HUES64 (cell line): ENCODE measurements at regions not wholly inside any gene's neighbourhood (a gene's known extent, or its start where the extent isn't known, plus 50 kb on each side); places are given as distances from the start of the nearest gene placed in this dataset.
"Not testable (repeated sequence)": the region's sequence is repeated elsewhere in the genome, so short reads cannot be mapped to it uniquely, and the experiment has no call there.

Source experiments
- H3K27ac ChIP-seq: 2 replicates; pipeline ENCODE4 v1.7.0; 2013; ENCODE audit warnings: low read depth, low read length, inconsistent platforms
- H3K27me3 ChIP-seq: 2 replicates; pipeline ENCODE4 v1.6.1; 2013; ENCODE audit warnings: mild to moderate bottlenecking, low read length; ENCODE audit not compliant: insufficient read depth
- H3K36me3 ChIP-seq: 2 replicates; pipeline ENCODE4 v1.6.1; 2013; ENCODE audit warnings: mild to moderate bottlenecking, low read length; ENCODE audit not compliant: insufficient read depth
- H3K4me1 ChIP-seq: 2 replicates; pipeline ENCODE4 v1.6.1; 2013; ENCODE audit warnings: mild to moderate bottlenecking, low read length, moderate library complexity; ENCODE audit not compliant: insufficient read depth
- H3K4me3 ChIP-seq: 2 replicates; pipeline ENCODE4 v1.5.1; 2013; ENCODE audit warnings: mild to moderate bottlenecking, low read length, moderate library complexity
- H3K9ac ChIP-seq: 2 replicates; pipeline ENCODE4 v1.6.1; 2013; ENCODE audit warnings: mild to moderate bottlenecking, low read depth, low read length
- H3K9me3 ChIP-seq: 2 replicates; pipeline ENCODE4 v1.6.1; 2013; ENCODE audit warnings: low read depth, low read length; ENCODE audit not compliant: insufficient read depth
- WGBS: fragments of 150-250, 120-280 bp; methylation state at CpG from one replicate; pipeline ENCODE4 v1.1.7; 2013; ENCODE audit warnings: missing lambda C conversion rate; 5-methylcytosine and 5-hydroxymethylcytosine counted together

DNA sequence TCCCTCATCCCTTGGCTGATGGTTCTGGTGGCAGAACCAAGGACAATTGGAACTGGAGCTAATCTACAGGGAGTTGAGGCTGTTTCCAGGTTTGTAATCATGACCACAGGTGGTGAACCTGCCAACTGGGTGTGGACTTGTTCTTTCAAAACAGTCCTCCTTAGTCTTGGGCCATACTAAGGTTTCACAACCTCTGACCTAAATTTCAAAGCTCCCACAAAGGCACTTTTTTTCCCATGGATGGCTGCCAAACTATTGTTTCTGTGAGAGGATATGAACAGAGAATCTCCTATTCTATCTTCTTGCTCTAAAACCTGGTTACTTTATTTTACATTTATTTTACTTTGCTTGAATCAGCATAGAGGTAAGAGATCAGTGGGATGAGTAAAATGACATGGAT, 106.5 kb upstream of the IZUMO3 start:
- H3K4me1 ChIP-seq = no peaks in the 10 kb centered on the region
- no peak overlapping the region for H3K4me3 ChIP-seq
- H3K9me3 ChIP-seq = peaks cover 22% of the 10 kb centered on the region
- H3K36me3 ChIP-seq = no peaks in the 10 kb centered on the region
- H3K27me3 ChIP-seq = no peaks in the 10 kb centered on the region
- H3K27ac ChIP-seq = no peak overlapping the region
- H3K9ac ChIP-seq = no peak overlapping the region

DNA sequence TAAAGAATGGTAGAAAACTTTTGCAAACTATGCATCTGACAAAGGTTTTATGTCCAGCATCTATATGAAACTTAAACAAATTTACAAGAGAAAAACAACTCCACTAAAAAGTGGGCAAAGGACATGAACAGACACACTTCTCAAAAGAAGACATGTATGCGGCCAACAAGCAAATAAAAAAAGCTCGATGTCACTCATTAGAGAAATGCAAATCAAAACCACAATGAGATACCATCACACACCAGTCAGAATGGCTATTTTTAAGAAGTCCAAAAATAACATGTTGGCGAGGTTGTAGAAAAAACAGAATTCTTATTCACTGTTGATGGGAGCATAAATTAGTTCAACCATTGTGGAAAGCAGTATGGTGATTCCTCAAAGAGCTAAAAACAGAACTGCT, 83.1 kb upstream of the IZUMO3 start:
- H3K9ac ChIP-seq, H3K4me1 ChIP-seq, H3K4me3 ChIP-seq, H3K9me3 ChIP-seq, H3K36me3 ChIP-seq, H3K27me3 ChIP-seq, H3K27ac ChIP-seq: not testable (repeated sequence)
- 89% methylated on average over 3 of the region's 3 CpGs for WGBS

DNA sequence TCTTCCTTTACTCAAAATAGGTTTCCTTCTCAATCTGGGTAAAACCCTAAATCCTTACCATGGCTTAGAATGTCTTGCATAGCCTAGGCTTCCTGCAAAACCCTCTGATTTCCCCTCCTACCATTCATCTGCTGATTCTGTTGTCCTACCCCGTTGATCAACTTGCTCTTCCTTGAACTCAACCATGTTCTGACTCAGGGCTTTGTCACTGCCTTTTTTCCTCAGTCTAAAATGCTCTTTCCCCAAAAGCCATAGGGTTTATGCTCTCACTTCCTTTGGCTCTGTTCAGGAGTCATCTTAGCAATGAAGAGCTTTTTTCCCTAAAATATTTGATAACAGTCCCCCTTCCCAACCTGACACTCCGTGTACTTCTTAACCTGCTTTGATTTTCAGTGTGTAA, 79.4 kb upstream of the IZUMO3 start:
- Histone ChIP-seq H3K9me3 (no peaks in the 10 kb centered on the region), H3K27ac (no peak overlapping the region), H3K36me3 (no peaks in the 10 kb centered on the region), H3K4me1 (no peaks in the 10 kb centered on the region), H3K27me3 (no peaks in the 10 kb centered on the region), H3K9ac (no peak overlapping the region), H3K4me3 (no peak overlapping the region)
- WGBS = 84% methylated on average over 1 of the region's 2 CpGs

DNA sequence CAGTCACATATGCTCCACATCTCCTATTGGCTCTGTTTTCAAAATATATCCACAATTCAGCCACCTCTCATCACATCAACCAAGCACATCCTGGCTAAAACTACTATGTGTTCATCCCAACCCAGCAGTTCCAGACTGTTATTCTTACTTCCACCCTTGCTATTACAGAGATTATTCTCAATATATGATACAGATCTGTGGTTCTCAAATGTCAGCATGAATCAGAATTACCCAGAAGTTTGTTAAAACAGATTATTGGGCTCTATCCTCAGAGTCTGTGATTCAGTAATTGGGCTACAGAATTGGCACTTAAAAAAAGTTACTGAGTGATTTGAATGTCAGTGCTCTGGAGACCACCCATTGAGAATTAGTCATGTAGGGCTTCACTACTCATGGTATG, 78.8 kb upstream of the IZUMO3 start:
- H3K9ac ChIP-seq = no peak overlapping the region
- H3K36me3 ChIP-seq = no peaks in the 10 kb centered on the region
- H3K9me3 ChIP-seq = no peaks in the 10 kb centered on the region
- no peak overlapping the region for H3K4me3 ChIP-seq
- no peaks in the 10 kb centered on the region for H3K4me1 ChIP-seq
- no peak overlapping the region for H3K27ac ChIP-seq
- H3K27me3 ChIP-seq = no peaks in the 10 kb centered on the region

DNA sequence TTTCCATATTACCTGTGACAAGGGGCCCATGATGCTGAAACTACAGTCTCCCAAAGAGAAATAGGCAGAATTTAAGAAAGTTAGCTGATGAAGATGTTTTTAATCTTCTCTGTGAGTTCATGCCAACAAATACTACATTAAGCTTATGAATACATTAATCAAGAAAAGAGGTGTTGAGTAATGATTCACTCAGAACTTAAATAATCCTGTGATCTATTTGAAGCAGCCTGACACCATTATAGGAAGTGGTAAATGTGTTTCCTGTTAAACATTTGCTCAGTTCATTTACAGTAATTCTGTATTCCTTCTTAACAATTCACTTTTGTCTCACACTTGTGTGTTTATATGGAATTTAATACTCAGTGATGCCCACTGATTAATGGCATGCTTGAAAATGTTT, 75.0 kb upstream of the IZUMO3 start:
- H3K36me3 ChIP-seq = no peaks in the 10 kb centered on the region
- no peak overlapping the region for H3K27ac ChIP-seq
- no peaks in the 10 kb centered on the region; the same call in 1 of the 2 replicates for H3K4me1 ChIP-seq
- no peak overlapping the region for H3K9ac ChIP-seq
- H3K9me3 ChIP-seq = no peaks in the 10 kb centered on the region
- no peaks in the 10 kb centered on the region for H3K27me3 ChIP-seq
- H3K4me3 ChIP-seq = no peak overlapping the region

DNA sequence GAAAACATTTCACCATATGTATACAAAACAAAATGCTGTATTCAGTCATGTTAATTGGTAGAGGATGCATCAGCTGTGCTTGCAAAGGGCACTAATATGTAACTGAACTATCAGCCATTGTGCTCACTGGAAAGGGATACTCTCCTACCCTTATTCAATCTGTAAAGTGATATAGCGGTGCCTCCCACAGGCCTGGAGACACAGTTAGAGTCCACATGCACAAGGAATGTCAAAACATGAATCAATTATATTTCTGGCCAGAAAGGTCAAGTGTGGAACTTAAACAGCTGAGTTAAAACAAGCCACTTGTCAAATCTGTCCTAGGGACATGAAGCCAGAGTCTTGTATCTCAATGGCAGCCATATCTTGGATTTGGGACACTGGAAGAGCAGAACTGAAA, 71.2 kb upstream of the IZUMO3 start:
- no peak overlapping the region for H3K27ac ChIP-seq
- no peak overlapping the region for H3K4me3 ChIP-seq
- no peaks in the 10 kb centered on the region for H3K9me3 ChIP-seq
- peaks cover 6% of the 10 kb centered on the region; the same call in 1 of the 2 replicates for H3K4me1 ChIP-seq
- no peak overlapping the region for H3K9ac ChIP-seq
- H3K27me3 ChIP-seq = no peaks in the 10 kb centered on the region
- WGBS = 96% methylated on average over 1 of the region's 1 CpG
- no peaks in the 10 kb centered on the region for H3K36me3 ChIP-seq

DNA sequence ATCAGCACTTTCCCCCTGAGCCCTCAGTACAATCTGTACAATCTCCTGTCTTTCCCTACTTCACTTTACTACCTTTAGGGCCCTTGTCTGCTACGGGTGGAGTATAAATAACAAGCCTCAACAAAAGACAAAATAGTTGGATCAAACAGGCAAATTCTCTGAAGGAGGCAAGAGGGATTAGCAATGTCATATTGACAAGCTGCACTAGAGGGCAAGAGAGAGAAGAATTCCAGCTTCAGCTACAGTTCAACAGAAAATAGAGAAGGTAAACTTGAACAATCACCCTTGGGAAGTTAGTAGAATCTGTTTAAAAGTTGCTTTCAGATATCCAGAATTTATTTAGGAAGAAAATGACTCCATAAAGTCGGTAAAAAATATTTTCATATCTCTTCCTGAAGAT, 68.4 kb upstream of the IZUMO3 start:
- no peaks in the 10 kb centered on the region for H3K9me3 ChIP-seq
- WGBS = 43% methylated on average over 1 of the region's 2 CpGs
- peaks cover 6% of the 10 kb centered on the region; the same call in 1 of the 2 replicates for H3K4me1 ChIP-seq

DNA sequence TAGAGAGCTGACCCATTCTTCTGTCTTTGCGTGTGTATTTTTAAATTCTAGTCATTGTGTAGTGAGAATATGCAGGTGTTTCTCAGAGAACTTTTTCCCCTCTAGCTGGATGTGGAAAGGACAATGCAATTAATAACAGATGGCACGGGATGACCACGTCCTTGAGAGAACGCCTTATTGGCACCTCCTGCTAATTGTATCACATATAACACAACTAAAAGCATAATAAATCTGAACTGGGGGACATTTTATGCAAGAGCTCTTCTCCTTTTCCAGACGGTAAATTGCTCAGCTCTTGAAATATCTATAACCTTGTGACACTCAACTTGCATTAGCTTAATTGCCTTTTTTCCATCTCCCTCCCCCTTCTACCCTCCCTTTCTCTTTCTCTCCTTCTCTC, 62.9 kb upstream of the IZUMO3 start:
- Histone ChIP-seq H3K9me3 (no peaks in the 10 kb centered on the region), H3K9ac (no peak overlapping the region), H3K27ac (no peak overlapping the region), H3K4me1 (peaks cover 2% of the 10 kb centered on the region; the same call in 1 of the 2 replicates), H3K36me3 (no peaks in the 10 kb centered on the region), H3K4me3 (no peak overlapping the region), H3K27me3 (no peaks in the 10 kb centered on the region)
- WGBS = 93% methylated on average over 5 of the region's 5 CpGs

More for the DNA sequence above, 68.4 kb upstream of the IZUMO3 start:
- H3K27ac ChIP-seq = no peak overlapping the region
- H3K4me3 ChIP-seq = no peak overlapping the region
- H3K27me3 ChIP-seq = no peaks in the 10 kb centered on the region
- H3K36me3 ChIP-seq = no peaks in the 10 kb centered on the region
- no peak overlapping the region for H3K9ac ChIP-seq

DNA sequence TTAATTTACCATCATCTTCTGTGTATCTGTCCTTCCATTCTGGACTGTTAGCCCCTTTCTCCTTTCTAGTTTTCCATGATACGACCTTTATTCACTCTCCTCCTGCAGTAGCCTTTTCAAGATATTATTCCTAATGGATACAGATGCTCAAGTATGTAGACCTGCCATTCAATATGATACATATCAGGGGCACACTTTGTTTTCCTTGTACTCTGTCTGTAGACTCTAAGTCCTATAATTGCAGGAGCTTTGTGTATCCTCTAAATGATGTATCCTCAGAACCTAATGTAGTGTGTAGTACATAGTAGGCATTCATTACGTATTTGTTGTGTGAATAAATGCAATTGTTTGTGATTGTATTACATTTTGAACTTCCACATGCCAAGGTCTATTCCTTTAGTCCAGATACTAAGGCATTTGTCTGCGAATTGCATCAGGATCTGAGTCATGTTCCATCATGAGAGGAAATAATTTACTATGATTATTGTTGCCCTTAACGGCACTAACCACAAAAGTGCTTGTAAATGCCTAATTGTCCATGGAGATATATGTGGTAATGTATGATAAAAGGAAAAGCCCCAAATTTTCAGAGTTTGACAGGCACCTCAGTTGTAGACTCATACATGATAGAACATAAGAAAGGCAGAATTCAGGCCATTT, 57.1 kb upstream of the IZUMO3 start:
- no peak overlapping the region for H3K9ac ChIP-seq

More for the DNA sequence above, 57.1 kb upstream of the IZUMO3 start:
- no peak overlapping the region for H3K4me3 ChIP-seq
- H3K9me3 ChIP-seq = no peaks in the 10 kb centered on the region
- 97% methylated on average over 4 of the region's 4 CpGs for WGBS
- no peaks in the 10 kb centered on the region for H3K36me3 ChIP-seq
- no peaks in the 10 kb centered on the region for H3K27me3 ChIP-seq
- peaks cover 6% of the 10 kb centered on the region; the same call in 1 of the 2 replicates for H3K4me1 ChIP-seq
- no peak overlapping the region for H3K27ac ChIP-seq
